ENCODE measurements at regions not wholly inside any gene's neighbourhood (a gene's known extent, or its start where the extent isn't known, plus 50 kb on each side); places are given as distances from the start of the nearest gene placed in this dataset.

GRCh38 chr5:143547342-143547741, 143.9 kb upstream of the NR3C1 start:
- H2AFZ ChIP-seq (ENCODE audit: low read length): no peak overlapping the region
- H3K79me1 ChIP-seq (ENCODE audit: insufficient read depth, low read depth, low read length, poor library complexity, severe bottlenecking): no peaks in the 10 kb centered on the region
- no peak overlapping the region for H3K9ac ChIP-seq (ENCODE audit: extremely low read depth, insufficient read length, low read length)
- Mint-ChIP-seq H3K27me3 (ENCODE audit: low read depth) (no peaks in the 10 kb centered on the region), H3K4me3 (no peak overlapping the region), H3K36me3 (ENCODE audit: insufficient read depth in 1 of 3, low read depth in 3 of 3) (peaks cover 0 to 7% (median 2%) of the 10 kb centered on the region in 3 experiments; a peak in 2 of 7 replicates), H3K4me1 (peaks cover 13 to 15% of the 10 kb centered on the region in 2 experiments), H3K9me3 (peaks cover 5 to 6% of the 10 kb centered on the region in 2 experiments; a peak in 3 of 5 replicates), H3K27ac (no peak overlapping the region)
- H2BK5ac ChIP-seq (ENCODE audit: insufficient read length, low read length): no peak overlapping the region
- H3K14ac ChIP-seq (ENCODE audit: insufficient read depth, low read length): no peak overlapping the region
- H3K4ac ChIP-seq (ENCODE audit: low read depth, low read length): no peak overlapping the region
- no peak overlapping the region for H3K23ac ChIP-seq (ENCODE audit: insufficient read length, low read depth, low read length)
- no peaks in the 10 kb centered on the region for H3K79me2 ChIP-seq (ENCODE audit: insufficient read depth, low read length)
- H3K18ac ChIP-seq (ENCODE audit: insufficient read length, low read depth, low read length): no peak overlapping the region
- H3K27ac ChIP-seq (ENCODE audit: insufficient read length, low read depth, low read length): no peak overlapping the region
- H3K9me3 ChIP-seq (ENCODE audit: control insufficient read depth, low read depth, low read length): no peaks in the 10 kb centered on the region
- H2BK12ac ChIP-seq (ENCODE audit: insufficient read length, low read depth, low read length): no peak overlapping the region
- no peaks in the 10 kb centered on the region for H3K23me2 ChIP-seq (ENCODE audit: insufficient read length, low read depth, low read length, poor library complexity, severe bottlenecking)
- no peak overlapping the region for H3T11ph ChIP-seq (ENCODE audit: low read length)
- no peaks in the 10 kb centered on the region for H3K4me1 ChIP-seq (ENCODE audit: insufficient read depth, low read length)
- no peak overlapping the region for H2AK5ac ChIP-seq (ENCODE audit: insufficient read length, low read length)
- no peak overlapping the region for H4K91ac ChIP-seq (ENCODE audit: insufficient read length, low read depth, low read length)
- H2BK15ac ChIP-seq (ENCODE audit: low read depth, low read length): no peak overlapping the region
- no peak overlapping the region for H2BK120ac ChIP-seq (ENCODE audit: low read depth, low read length, poor library complexity, severe bottlenecking)
- no peak overlapping the region for H4K5ac ChIP-seq (ENCODE audit: insufficient read length, low read depth, low read length)
- no peaks in the 10 kb centered on the region for H4K20me1 ChIP-seq (ENCODE audit: control insufficient read depth, insufficient read depth, insufficient read length)
- H3K4me2 ChIP-seq (ENCODE audit: insufficient read depth, insufficient read length, low read length): no peak overlapping the region
- no peaks in the 10 kb centered on the region for H3K27me3 ChIP-seq (ENCODE audit: insufficient read depth, low read length)
- no peak overlapping the region for H3K56ac ChIP-seq (ENCODE audit: insufficient read length, low read depth, low read length)
- DNase-seq: no peak
- no peak overlapping the region for H4K8ac ChIP-seq (replicated peaks; ENCODE audit: insufficient read length, low read depth, low read length)
- no peak overlapping the region for H2BK20ac ChIP-seq (ENCODE audit: low read depth, low read length, poor library complexity, severe bottlenecking)
- no peak for TF ChIP-seq CTCF (conservative IDR thresholded peaks at IDR 0.05)

All from H9 (cell line).